ENCODE measurements at regions not wholly inside any gene's neighbourhood (a gene's known extent, or its start where the extent isn't known, plus 50 kb on each side); places are given as distances from the start of the nearest gene placed in this dataset.

GRCh38 chr12:82209533-82209932 lies 148.7 kb downstream of the CCDC59 start:
- TF ChIP-seq, protein P1, sequence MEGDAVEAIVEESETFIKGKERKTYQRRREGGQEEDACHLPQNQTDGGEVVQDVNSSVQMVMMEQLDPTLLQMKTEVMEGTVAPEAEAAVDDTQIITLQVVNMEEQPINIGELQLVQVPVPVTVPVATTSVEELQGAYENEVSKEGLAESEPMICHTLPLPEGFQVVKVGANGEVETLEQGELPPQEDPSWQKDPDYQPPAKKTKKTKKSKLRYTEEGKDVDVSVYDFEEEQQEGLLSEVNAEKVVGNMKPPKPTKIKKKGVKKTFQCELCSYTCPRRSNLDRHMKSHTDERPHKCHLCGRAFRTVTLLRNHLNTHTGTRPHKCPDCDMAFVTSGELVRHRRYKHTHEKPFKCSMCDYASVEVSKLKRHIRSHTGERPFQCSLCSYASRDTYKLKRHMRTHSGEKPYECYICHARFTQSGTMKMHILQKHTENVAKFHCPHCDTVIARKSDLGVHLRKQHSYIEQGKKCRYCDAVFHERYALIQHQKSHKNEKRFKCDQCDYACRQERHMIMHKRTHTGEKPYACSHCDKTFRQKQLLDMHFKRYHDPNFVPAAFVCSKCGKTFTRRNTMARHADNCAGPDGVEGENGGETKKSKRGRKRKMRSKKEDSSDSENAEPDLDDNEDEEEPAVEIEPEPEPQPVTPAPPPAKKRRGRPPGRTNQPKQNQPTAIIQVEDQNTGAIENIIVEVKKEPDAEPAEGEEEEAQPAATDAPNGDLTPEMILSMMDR (IDR thresholded peaks at IDR 0.05; ENCODE audit: insufficient read depth, low read depth, low read length) = no peak
- TF ChIP-seq EZH2 (IDR thresholded peaks at IDR 0.05; ENCODE audit: insufficient read depth, low read length) = no peak

Data from astrocyte (in vitro differentiated cells and primary cell).